ENCODE measurements at regions not wholly inside any gene's neighbourhood (a gene's known extent, or its start where the extent isn't known, plus 50 kb on each side); places are given as distances from the start of the nearest gene placed in this dataset.

DNA sequence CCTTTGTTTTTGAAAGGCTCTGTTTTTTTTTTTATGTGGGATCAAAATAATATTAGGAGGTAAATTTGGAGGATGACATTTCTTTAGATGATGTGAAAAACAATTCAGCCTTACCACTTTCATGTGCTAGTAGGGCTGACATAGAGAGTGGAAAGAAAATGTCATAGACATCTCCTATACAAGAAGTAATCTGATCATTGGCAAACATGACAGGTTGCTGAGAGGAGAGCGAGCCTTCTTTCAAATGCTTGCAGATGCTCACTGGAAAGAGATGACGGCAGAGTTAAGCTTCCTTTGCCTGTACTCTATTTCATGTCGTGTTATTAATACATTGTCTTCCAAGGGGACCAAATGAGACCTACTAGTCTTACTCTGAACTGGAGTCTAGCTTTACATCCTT, 160.1 kb upstream of the DAP start:
- DNase-seq (no peak), ATAC-seq (no peak)
- no peak overlapping the region for H3K4me3 ChIP-seq
- H3K4me1 ChIP-seq, result no peaks in the 10 kb centered on the region
- no peaks in the 10 kb centered on the region for H3K27me3 ChIP-seq
- no peaks in the 10 kb centered on the region for H3K36me3 ChIP-seq
- WGBS, 4 donors, result 82 to 86% (median 84%) methylated on average over 3 of the region's 3 CpGs
- TF ChIP-seq, protein P1, sequence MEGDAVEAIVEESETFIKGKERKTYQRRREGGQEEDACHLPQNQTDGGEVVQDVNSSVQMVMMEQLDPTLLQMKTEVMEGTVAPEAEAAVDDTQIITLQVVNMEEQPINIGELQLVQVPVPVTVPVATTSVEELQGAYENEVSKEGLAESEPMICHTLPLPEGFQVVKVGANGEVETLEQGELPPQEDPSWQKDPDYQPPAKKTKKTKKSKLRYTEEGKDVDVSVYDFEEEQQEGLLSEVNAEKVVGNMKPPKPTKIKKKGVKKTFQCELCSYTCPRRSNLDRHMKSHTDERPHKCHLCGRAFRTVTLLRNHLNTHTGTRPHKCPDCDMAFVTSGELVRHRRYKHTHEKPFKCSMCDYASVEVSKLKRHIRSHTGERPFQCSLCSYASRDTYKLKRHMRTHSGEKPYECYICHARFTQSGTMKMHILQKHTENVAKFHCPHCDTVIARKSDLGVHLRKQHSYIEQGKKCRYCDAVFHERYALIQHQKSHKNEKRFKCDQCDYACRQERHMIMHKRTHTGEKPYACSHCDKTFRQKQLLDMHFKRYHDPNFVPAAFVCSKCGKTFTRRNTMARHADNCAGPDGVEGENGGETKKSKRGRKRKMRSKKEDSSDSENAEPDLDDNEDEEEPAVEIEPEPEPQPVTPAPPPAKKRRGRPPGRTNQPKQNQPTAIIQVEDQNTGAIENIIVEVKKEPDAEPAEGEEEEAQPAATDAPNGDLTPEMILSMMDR (IDR thresholded peaks at IDR 0.05), result no peak
- no peak for TF ChIP-seq POLR2A (IDR thresholded peaks at IDR 0.05)
- intact Hi-C loops (cut with DNase I), result no loop called here
- H3K9me3 ChIP-seq, result peaks cover 0 to 6% (median 0%) of the 10 kb centered on the region in 12 donors
- H3K27ac ChIP-seq, result no peak overlapping the region

DNA sequence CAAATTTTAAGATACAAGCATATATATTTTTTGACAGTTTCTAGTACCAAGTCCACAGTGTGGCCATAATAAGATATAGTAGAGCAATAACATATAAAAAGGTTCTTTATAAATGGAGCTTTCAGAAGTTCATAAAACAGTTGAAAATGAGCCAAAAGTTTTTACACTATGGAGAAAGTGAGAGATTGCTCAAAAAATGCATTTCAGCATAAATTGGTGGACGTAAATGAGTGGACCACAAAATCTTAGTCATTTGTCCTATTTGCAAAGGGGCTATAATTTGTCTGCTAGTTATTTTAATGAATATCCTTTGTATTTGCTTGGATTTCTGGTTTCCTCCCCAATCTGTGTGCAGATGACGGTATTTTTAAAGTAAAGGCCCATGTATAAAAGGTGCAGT, 159.4 kb upstream of the DAP start:
- intact Hi-C loops (cut with DNase I), result no loop called here
- WGBS, 4 donors, result 88 to 90% (median 89%) methylated on average over 2 of the region's 2 CpGs

DNA sequence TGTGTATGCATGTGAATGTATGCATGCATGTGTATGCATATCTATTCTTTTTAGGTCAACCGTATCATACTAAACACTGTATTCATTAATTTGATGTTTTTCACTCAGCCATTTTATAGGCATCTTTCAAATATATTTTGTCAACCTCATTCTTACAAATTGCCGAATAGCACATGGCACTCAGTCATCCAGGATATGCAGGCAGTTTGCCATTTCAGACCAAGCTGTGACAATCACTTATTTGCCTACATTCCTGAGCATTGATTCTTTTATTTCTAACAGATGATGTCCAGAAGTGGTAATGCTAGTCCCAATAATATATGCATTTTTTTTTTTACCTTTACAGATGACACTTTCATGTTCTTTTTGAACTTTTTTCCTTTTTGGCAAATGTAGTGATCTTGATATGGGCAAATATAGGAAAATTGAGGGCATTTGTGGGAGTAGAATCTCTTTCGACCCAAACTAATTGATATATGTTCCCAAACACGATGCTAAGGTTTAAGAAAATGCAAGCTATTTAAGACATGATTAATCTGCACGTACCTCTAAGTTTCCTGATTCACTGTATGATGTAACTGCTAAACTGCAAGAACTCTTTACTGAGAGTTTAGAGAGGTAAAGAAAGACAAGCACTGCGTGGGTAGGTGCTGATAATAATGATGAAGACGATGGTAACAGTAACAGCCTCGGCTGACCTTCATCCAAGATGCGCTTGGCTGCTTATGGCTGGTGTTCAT, 153.9 kb upstream of the DAP start:
- Histone ChIP-seq H3K4me3 (no peak overlapping the region), H3K27me3 (no peaks in the 10 kb centered on the region), H3K4me1 (peaks cover 0 to 7% (median 0%) of the 10 kb centered on the region in 12 donors), H3K36me3 (no peaks in the 10 kb centered on the region), H3K27ac (no peak overlapping the region), H3K9me3 (no peaks in the 10 kb centered on the region)
- DNase-seq (no peak), ATAC-seq (no peak)
- 81 to 82% (median 82%) methylated on average over 9 of the region's 9 CpGs for WGBS, 4 donors
- intact Hi-C loops (cut with DNase I), result no loop called here
- TF ChIP-seq, protein P1 (IDR thresholded peaks at IDR 0.05), result no peak
- TF ChIP-seq POLR2A (IDR thresholded peaks at IDR 0.05), result no peak

More for the DNA sequence above, 159.4 kb upstream of the DAP start:
- H3K4me1 ChIP-seq, result no peaks in the 10 kb centered on the region
- TF ChIP-seq POLR2A (IDR thresholded peaks at IDR 0.05), result no peak
- TF ChIP-seq, protein P1 (IDR thresholded peaks at IDR 0.05), result no peak
- H3K9me3 ChIP-seq, result peaks cover 0 to under 1% (median 0%) of the 10 kb centered on the region in 12 donors
- no peak overlapping the region for H3K4me3 ChIP-seq
- H3K27me3 ChIP-seq, result no peaks in the 10 kb centered on the region
- ATAC-seq (no peak), DNase-seq (no peak)
- no peak overlapping the region for H3K27ac ChIP-seq
- H3K36me3 ChIP-seq, result no peaks in the 10 kb centered on the region

DNA sequence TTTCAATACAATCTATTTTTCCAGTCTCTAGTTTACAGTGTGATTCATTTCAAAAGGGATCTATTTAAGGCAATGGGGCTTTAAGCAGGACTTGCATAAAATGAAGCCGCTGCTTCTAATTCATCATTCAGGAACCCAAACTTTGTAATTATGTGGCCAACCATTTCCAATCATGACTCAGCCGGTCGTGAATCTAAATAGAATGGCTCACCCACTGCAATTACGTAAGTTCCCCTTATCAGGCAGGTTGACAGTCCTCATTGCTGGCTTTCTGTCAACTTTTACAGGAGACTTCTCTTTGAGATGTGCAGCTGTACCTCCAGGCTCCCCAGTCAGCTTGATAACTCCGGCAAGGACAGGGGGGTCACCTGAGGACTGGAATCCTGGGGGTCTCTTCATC, 152.8 kb upstream of the DAP start:
- H3K36me3 ChIP-seq, result no peaks in the 10 kb centered on the region
- 24 to 28% (median 27%) methylated on average over 5 of the region's 5 CpGs for WGBS, 4 donors
- peak in 3 of 4 donors; percentile 28 to 63 (median 59) for ATAC-seq
- no peaks in the 10 kb centered on the region for H3K9me3 ChIP-seq
- intact Hi-C loops (cut with DNase I), result no loop called here
- no peak for DNase-seq
- H3K4me3 ChIP-seq, result no peak overlapping the region
- H3K27ac ChIP-seq, result no peak overlapping the region
- TF ChIP-seq POLR2A (IDR thresholded peaks at IDR 0.05), result no peak
- TF ChIP-seq, protein P1 (IDR thresholded peaks at IDR 0.05), result no peak
- H3K27me3 ChIP-seq, result no peaks in the 10 kb centered on the region
- peaks cover 0 to 7% (median 0%) of the 10 kb centered on the region in 12 donors for H3K4me1 ChIP-seq

All from heart left ventricle (tissue), 16 donors.